H9 (cell line): ENCODE measurements at regions not wholly inside any gene's neighbourhood (a gene's known extent, or its start where the extent isn't known, plus 50 kb on each side); places are given as distances from the start of the nearest gene placed in this dataset.

Source experiments
- DNase-seq: peaks from one replicate; pipeline ENCODE4 v3.0.0-alpha.2; 2017
- H2AFZ ChIP-seq: one replicate; pipeline ENCODE4 v1.6.1; 2013; ENCODE audit warnings: mild to moderate bottlenecking, low read length, control low read depth, moderate library complexity
- H2AK5ac ChIP-seq: 2 replicates; pipeline ENCODE4 v1.6.1; 2013; ENCODE audit warnings: low read length, control low read depth, mixed read lengths; ENCODE audit not compliant: insufficient read length
- H2BK120ac ChIP-seq: one replicate; pipeline ENCODE4 v1.6.1; 2013; ENCODE audit warnings: low read depth, mild to moderate bottlenecking, low read length, control low read depth, inconsistent platforms; ENCODE audit not compliant: poor library complexity, severe bottlenecking
- H2BK12ac ChIP-seq: 2 replicates; pipeline ENCODE4 v1.6.1; 2013; ENCODE audit warnings: low read length, control low read depth, mixed read lengths, low read depth; ENCODE audit not compliant: insufficient read length
- H2BK15ac ChIP-seq: 2 replicates; pipeline ENCODE4 v1.6.1; 2013; ENCODE audit warnings: low read depth, low read length, control low read depth
- H2BK20ac ChIP-seq: one replicate; pipeline ENCODE4 v1.6.1; 2013; ENCODE audit warnings: low read depth, mild to moderate bottlenecking, low read length, control low read depth, inconsistent platforms; ENCODE audit not compliant: poor library complexity, severe bottlenecking
- H2BK5ac ChIP-seq: 2 replicates; pipeline ENCODE4 v1.6.1; 2013; ENCODE audit warnings: low read length, control low read depth, mixed read lengths; ENCODE audit not compliant: insufficient read length
- H3K14ac ChIP-seq: 2 replicates; pipeline ENCODE4 v1.6.1; 2013; ENCODE audit warnings: low read length, control low read depth; ENCODE audit not compliant: insufficient read depth
- H3K18ac ChIP-seq: 2 replicates; pipeline ENCODE4 v1.6.1; 2013; ENCODE audit warnings: low read depth, mild to moderate bottlenecking, mixed read lengths, low read length, control low read depth; ENCODE audit not compliant: insufficient read length
- H3K23ac ChIP-seq: 2 replicates; pipeline ENCODE4 v1.6.1; 2013; ENCODE audit warnings: low read length, control low read depth, mixed read lengths, low read depth; ENCODE audit not compliant: insufficient read length
- H3K23me2 ChIP-seq: 2 replicates; pipeline ENCODE4 v1.6.1; 2013; ENCODE audit warnings: low read depth, mild to moderate bottlenecking, mixed read lengths, low read length, control low read depth; ENCODE audit not compliant: insufficient read length, poor library complexity, severe bottlenecking
- H3K27ac ChIP-seq: 2 replicates; pipeline ENCODE4 v1.5.1; 2013; ENCODE audit warnings: low read length, control low read depth, mixed read lengths, low read depth; ENCODE audit not compliant: insufficient read length
- H3K27me3 ChIP-seq: 2 replicates; pipeline ENCODE4 v1.6.1; 2013; ENCODE audit warnings: low read length, control low read depth, inconsistent platforms; ENCODE audit not compliant: insufficient read depth
- H3K4ac ChIP-seq: 2 replicates; pipeline ENCODE4 v1.6.1; 2013; ENCODE audit warnings: low read depth, mild to moderate bottlenecking, control low read depth, inconsistent platforms, low read length, moderate library complexity
- H3K4me1 ChIP-seq: 2 replicates; pipeline ENCODE4 v1.6.1; 2013; ENCODE audit warnings: low read length, control low read depth, inconsistent platforms; ENCODE audit not compliant: insufficient read depth
- H3K4me2 ChIP-seq: 2 replicates; pipeline ENCODE4 v1.6.1; 2013; ENCODE audit warnings: low read length, control low read depth, mixed read lengths; ENCODE audit not compliant: insufficient read length, insufficient read depth
- H3K56ac ChIP-seq: 2 replicates; pipeline ENCODE4 v1.6.1; 2013; ENCODE audit warnings: low read depth, mild to moderate bottlenecking, mixed read lengths, low read length, control low read depth; ENCODE audit not compliant: insufficient read length
- H3K79me1 ChIP-seq: 2 replicates; pipeline ENCODE4 v1.6.1; 2013; ENCODE audit warnings: low read depth, mild to moderate bottlenecking, moderate library complexity, low read length, control low read depth, inconsistent platforms; ENCODE audit not compliant: insufficient read depth, poor library complexity, severe bottlenecking
- H3K79me2 ChIP-seq: 2 replicates; pipeline ENCODE4 v1.6.1; 2013; ENCODE audit warnings: low read length, control low read depth, inconsistent platforms; ENCODE audit not compliant: insufficient read depth
- H3K9ac ChIP-seq: 2 replicates; pipeline ENCODE4 v1.6.1; 2013; ENCODE audit warnings: low read length, control low read depth, mixed read lengths; ENCODE audit not compliant: insufficient read length; ENCODE audit errors: extremely low read depth
- H3K9me3 ChIP-seq: one replicate; pipeline ENCODE4 v1.6.1; 2013; ENCODE audit warnings: low read depth, low read length, inconsistent platforms; ENCODE audit not compliant: control insufficient read depth
- H3T11ph ChIP-seq: one replicate; pipeline ENCODE4 v1.6.1; 2013; ENCODE audit warnings: mild to moderate bottlenecking, low read length, control low read depth, inconsistent platforms
- H4K20me1 ChIP-seq: one replicate; pipeline ENCODE4 v1.6.1; 2013; ENCODE audit not compliant: control insufficient read depth, insufficient read length, insufficient read depth
- H4K5ac ChIP-seq: 2 replicates; pipeline ENCODE4 v1.6.1; 2013; ENCODE audit warnings: low read depth, mild to moderate bottlenecking, mixed read lengths, low read length, control low read depth; ENCODE audit not compliant: insufficient read length
- H4K8ac ChIP-seq: replicated peaks from 2 replicates; pipeline ENCODE4 v1.6.1; 2013; ENCODE audit warnings: low read length, control low read depth, mixed read lengths, low read depth; ENCODE audit not compliant: insufficient read length
- H4K91ac ChIP-seq: 2 replicates; pipeline ENCODE4 v1.6.1; 2013; ENCODE audit warnings: low read depth, mild to moderate bottlenecking, moderate library complexity, mixed read lengths, low read length, control low read depth; ENCODE audit not compliant: insufficient read length
- H3K27ac Mint-ChIP-seq, 3 experiments: 2 replicates in 2 of 3; 3 replicates in 1 of 3; pipeline ENCODE4 v1.8.0; 2020 to 2021; ENCODE audit warnings: mixed read lengths in 3 of 3, mild to moderate bottlenecking in 1 of 3, moderate library complexity in 1 of 3
- H3K27me3 Mint-ChIP-seq: 2 replicates; pipeline ENCODE4 v1.8.0; 2021; ENCODE audit warnings: low read depth, mild to moderate bottlenecking, moderate library complexity, mixed read lengths
- H3K36me3 Mint-ChIP-seq, 3 experiments: 2 replicates in 2 of 3; 3 replicates in 1 of 3; pipeline ENCODE4 v1.8.0; 2020 to 2021; ENCODE audit warnings: low read depth in 3 of 3, mixed read lengths in 3 of 3; ENCODE audit not compliant: insufficient read depth in 1 of 3
- H3K4me1 Mint-ChIP-seq, 2 experiments: 2 replicates each; pipeline ENCODE4 v1.8.0; 2020; ENCODE audit warnings: mixed read lengths in 2 of 2
- H3K4me3 Mint-ChIP-seq, 2 experiments: 2 replicates in 1 of 2; 3 replicates in 1 of 2; pipeline ENCODE4 v1.8.0; 2020 to 2021; ENCODE audit warnings: mild to moderate bottlenecking in 2 of 2, mixed read lengths in 2 of 2, moderate library complexity in 1 of 2
- H3K9me3 Mint-ChIP-seq, 2 experiments: 2 replicates in 1 of 2; 3 replicates in 1 of 2; pipeline ENCODE4 v1.8.0; 2020; ENCODE audit warnings: mild to moderate bottlenecking in 2 of 2, mixed read lengths in 2 of 2, moderate library complexity in 1 of 2
- CTCF ChIP-seq: fragments of 200-600 bp; sonication (generic); conservative IDR thresholded peaks from 3 replicates; pipeline ENCODE4 v1.8.0; 2021; ENCODE audit warnings: antibody characterized with exemption, mild to moderate bottlenecking
- WGBS: extraction: QIAGEN DNeasy Blood & Tissue Kit; methylation state at CpG from one replicate; pipeline ENCODE4 v1.1.7; 2013; ENCODE audit warnings: missing lambda C conversion rate, low lambda C conversion rate, mixed read lengths; ENCODE audit not compliant: insufficient read length; ENCODE audit errors: extremely low coverage; 5-methylcytosine and 5-hydroxymethylcytosine counted together

- H3K36me3 Mint-ChIP-seq, result peaks cover 0 to 2% (median 0%) of the 10 kb centered on the region in 3 experiments; a peak in 1 of 7 replicates
- Histone ChIP-seq H3K14ac (no peak overlapping the region), H2AK5ac (no peak overlapping the region), H2BK15ac (no peak overlapping the region), H4K8ac (no peak overlapping the region), H3K27me3 (no peaks in the 10 kb centered on the region), H3K56ac (no peak overlapping the region), H2BK12ac (no peak overlapping the region), H3T11ph (no peak overlapping the region), H3K23me2 (no peaks in the 10 kb centered on the region), H3K4me1 (no peaks in the 10 kb centered on the region), H3K79me2 (no peaks in the 10 kb centered on the region), H4K91ac (no peak overlapping the region), H3K4me2 (no peak overlapping the region), H3K4ac (no peak overlapping the region), H4K5ac (no peak overlapping the region), H2BK5ac (no peak overlapping the region), H4K20me1 (no peaks in the 10 kb centered on the region), H3K9me3 (no peaks in the 10 kb centered on the region), H2AFZ (no peak overlapping the region), H2BK20ac (no peak overlapping the region), H3K27ac (no peak overlapping the region), H3K79me1 (no peaks in the 10 kb centered on the region), H3K9ac (no peak overlapping the region), H3K23ac (no peak overlapping the region), H2BK120ac (no peak overlapping the region), H3K18ac (no peak overlapping the region)
- no peak overlapping the region for H3K4me3 Mint-ChIP-seq
- peaks cover 0 to 2% of the 10 kb centered on the region in 2 experiments; a peak in 3 of 5 replicates for H3K9me3 Mint-ChIP-seq
- no peaks in the 10 kb centered on the region; the same call in none of the 2 replicates for H3K27me3 Mint-ChIP-seq
- WGBS, result no CpG with 5 or more reads among the region's 3 CpGs
- no peak for TF ChIP-seq CTCF
- DNase-seq, result no peak
- no peaks in the 10 kb centered on the region; a peak in 1 of 4 replicates for H3K4me1 Mint-ChIP-seq
- no peak overlapping the region for H3K27ac Mint-ChIP-seq
Measured at GRCh38 chr17:71905376-71906031, 215.3 kb upstream of the SOX9 start.
